Body of pancreas (tissue), 4 donors: ENCODE measurements at regions not wholly inside any gene's neighbourhood (a gene's known extent, or its start where the extent isn't known, plus 50 kb on each side); places are given as distances from the start of the nearest gene placed in this dataset.
"Not testable (repeated sequence)": the region's sequence is repeated elsewhere in the genome, so short reads cannot be mapped to it uniquely, and the experiment has no call there.

ENCODE experiments used
- ATAC-seq: fragments of 150-250 bp; one replicate; pipeline ENCODE4 v1.9.1; 2016
- DNase-seq, 4 donors: peaks; one replicate each; pipeline ENCODE4 v3.0.0-alpha.2; 2019
- H3K27ac ChIP-seq, 4 donors: fragments of 200-600 bp; sonication (generic); 1 replicate in 3 of 4; 2 replicates in 1 of 4; pipeline versions ENCODE4 v1.5.1 to v1.6.1; 2016 to 2019; ENCODE audit warnings: mild to moderate bottlenecking in 1 of 4, mixed read lengths in 1 of 4, moderate library complexity in 1 of 4
- H3K27me3 ChIP-seq, 2 donors: fragments of 200-600 bp; sonication (generic); one replicate each; pipeline ENCODE4 v1.6.0; 2016; ENCODE audit warnings: mild to moderate bottlenecking in 1 of 2
- H3K36me3 ChIP-seq, 2 donors: fragments of 200-600 bp; sonication (generic); replicated peaks in 1 of 2; 2 replicates each; pipeline ENCODE4 v1.5.1; 2016; ENCODE audit warnings: low read depth in 2 of 2; ENCODE audit not compliant: insufficient read depth in 1 of 2
- H3K4me1 ChIP-seq: fragments of 200-600 bp; sonication (generic); one replicate; pipeline ENCODE4 v1.6.0; 2016
- H3K4me3 ChIP-seq, 2 donors: fragments of 200-600 bp; sonication (generic); 1 replicate in 1 of 2; 2 replicates in 1 of 2; pipeline ENCODE4 v1.5.1; 2016 to 2019
- H3K9me3 ChIP-seq, 3 donors: fragments of 200-600 bp; sonication (generic); 1 replicate in 2 of 3; 2 replicates in 1 of 3; pipeline ENCODE4 v1.5.1; 2016
- POLR2A ChIP-seq, 3 donors: fragments of 450-650 bp; IDR thresholded peaks; one replicate each; pipeline ENCODE4 v1.6.1; 2016; ENCODE audit warnings: antibody characterized with exemption in 3 of 3, mild to moderate bottlenecking in 2 of 3
- WGBS, 2 donors: methylation state at CpG; one replicate each; pipeline ENCODE4 v1.1.5; 2017; 5-methylcytosine and 5-hydroxymethylcytosine counted together
- intact Hi-C: fragments of 100-400 bp; cut with DNase I; formaldehyde crosslinking; loops from one replicate; pipeline ENCODE4 v1.15.1; 2023
- TF ChIP-seq, protein P1 (sequence below), 7 experiments: fragments of 450-650 bp in 4 of 7; fragments of 200-600 bp in 3 of 7; sonication (generic) in 3 of 7; IDR thresholded peaks; one replicate each; pipeline ENCODE4 v1.5.1; 2016 to 2019; ENCODE audit warnings: antibody characterized with exemption in 7 of 7

DNA sequence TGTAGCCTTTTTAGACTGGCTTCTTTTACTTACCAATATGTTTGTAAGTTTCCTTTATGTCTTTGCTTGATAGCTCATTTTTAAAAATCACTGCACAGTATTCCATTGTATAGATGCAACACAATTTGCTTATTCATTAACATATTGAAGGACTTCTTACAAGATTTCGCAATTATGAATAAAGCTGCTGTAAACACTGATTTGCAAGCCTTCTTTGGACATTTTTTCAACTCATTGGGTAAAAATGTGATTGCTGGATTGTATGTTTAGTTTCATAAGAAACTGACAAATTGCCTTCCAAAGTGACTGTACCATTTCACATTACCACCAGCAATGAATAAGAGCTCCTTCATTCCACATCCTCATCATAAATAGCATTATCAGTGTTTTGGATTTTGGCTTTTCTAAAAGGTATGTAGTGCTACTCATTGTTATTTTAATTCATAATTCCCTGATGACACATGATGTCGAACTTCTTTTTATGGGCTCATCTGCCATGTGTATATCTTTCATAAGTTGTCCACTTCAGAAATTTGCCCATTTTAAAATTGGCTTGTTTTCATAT lies 80.7 kb downstream of the TFAP2B start:
- Histone ChIP-seq H3K27ac (no peak overlapping the region), H3K9me3 (no peaks in the 10 kb centered on the region), H3K27me3 (no peaks in the 10 kb centered on the region), H3K36me3 (no peaks in the 10 kb centered on the region), H3K4me3 (no peak overlapping the region), H3K4me1 (no peaks in the 10 kb centered on the region)
- ATAC-seq: no peak
- DNase-seq: no peak
- intact Hi-C loops: no loop called here
- TF ChIP-seq, protein P1, sequence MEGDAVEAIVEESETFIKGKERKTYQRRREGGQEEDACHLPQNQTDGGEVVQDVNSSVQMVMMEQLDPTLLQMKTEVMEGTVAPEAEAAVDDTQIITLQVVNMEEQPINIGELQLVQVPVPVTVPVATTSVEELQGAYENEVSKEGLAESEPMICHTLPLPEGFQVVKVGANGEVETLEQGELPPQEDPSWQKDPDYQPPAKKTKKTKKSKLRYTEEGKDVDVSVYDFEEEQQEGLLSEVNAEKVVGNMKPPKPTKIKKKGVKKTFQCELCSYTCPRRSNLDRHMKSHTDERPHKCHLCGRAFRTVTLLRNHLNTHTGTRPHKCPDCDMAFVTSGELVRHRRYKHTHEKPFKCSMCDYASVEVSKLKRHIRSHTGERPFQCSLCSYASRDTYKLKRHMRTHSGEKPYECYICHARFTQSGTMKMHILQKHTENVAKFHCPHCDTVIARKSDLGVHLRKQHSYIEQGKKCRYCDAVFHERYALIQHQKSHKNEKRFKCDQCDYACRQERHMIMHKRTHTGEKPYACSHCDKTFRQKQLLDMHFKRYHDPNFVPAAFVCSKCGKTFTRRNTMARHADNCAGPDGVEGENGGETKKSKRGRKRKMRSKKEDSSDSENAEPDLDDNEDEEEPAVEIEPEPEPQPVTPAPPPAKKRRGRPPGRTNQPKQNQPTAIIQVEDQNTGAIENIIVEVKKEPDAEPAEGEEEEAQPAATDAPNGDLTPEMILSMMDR (IDR thresholded peaks at IDR 0.05): no peak
- no peak for TF ChIP-seq POLR2A (IDR thresholded peaks at IDR 0.05)
- 61 to 63% methylated on average over 2 of the region's 2 CpGs for WGBS, 2 donors

- Histone ChIP-seq H3K9me3 (no peaks in the 10 kb centered on the region), H3K27me3 (no peaks in the 10 kb centered on the region), H3K36me3 (no peaks in the 10 kb centered on the region), H3K4me1 (no peaks in the 10 kb centered on the region), H3K27ac (no peak overlapping the region), H3K4me3 (no peak overlapping the region)
- ATAC-seq: no peak
- intact Hi-C loops: no loop called here
- no peak for DNase-seq
- no peak for TF ChIP-seq POLR2A (IDR thresholded peaks at IDR 0.05)
- TF ChIP-seq, protein P1 (IDR thresholded peaks at IDR 0.05): no peak
These were observed 83.6 kb downstream of the TFAP2B start for GRCh38 chr6:50902260-50902659.

GRCh38 chr6:50905297-50905696 lies 86.6 kb downstream of the TFAP2B start:
- DNase-seq: no peak
- TF ChIP-seq, protein P1 (IDR thresholded peaks at IDR 0.05): no peak
- TF ChIP-seq POLR2A (IDR thresholded peaks at IDR 0.05): no peak
- WGBS, 2 donors: 55 to 59% methylated on average over 5 of the region's 5 CpGs
- intact Hi-C loops: no loop called here
- Histone ChIP-seq H3K27me3 (no peaks in the 10 kb centered on the region), H3K27ac (no peak overlapping the region), H3K36me3 (no peaks in the 10 kb centered on the region), H3K4me1 (no peaks in the 10 kb centered on the region), H3K4me3 (no peak overlapping the region), H3K9me3 (no peaks in the 10 kb centered on the region)
- no peak for ATAC-seq

DNA sequence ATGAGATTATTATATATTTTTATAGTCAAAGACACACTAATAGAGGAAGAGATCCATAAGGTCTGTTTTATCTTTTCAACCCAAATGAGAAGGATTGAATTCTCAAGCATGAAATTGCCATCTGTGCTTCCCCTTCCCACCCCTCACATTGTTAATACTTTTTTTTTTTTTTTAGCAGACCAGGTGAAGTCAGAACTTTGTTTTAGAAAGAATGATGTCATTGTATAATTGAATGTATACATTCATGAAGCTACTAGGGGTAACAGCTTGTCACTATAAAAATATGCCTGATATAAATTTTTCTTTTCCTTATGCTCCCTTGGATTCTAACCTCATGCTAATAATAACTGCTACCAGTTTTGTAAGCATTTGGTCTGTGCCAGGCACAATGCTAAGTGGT lies 88.9 kb downstream of the TFAP2B start:
- ATAC-seq (no peak), DNase-seq (no peak)
- Histone ChIP-seq H3K27ac (no peak overlapping the region), H3K4me3 (no peak overlapping the region), H3K36me3 (no peaks in the 10 kb centered on the region), H3K9me3 (no peaks in the 10 kb centered on the region), H3K4me1 (no peaks in the 10 kb centered on the region), H3K27me3 (no peaks in the 10 kb centered on the region)
- TF ChIP-seq, protein P1 (IDR thresholded peaks at IDR 0.05): no peak
- no peak for TF ChIP-seq POLR2A (IDR thresholded peaks at IDR 0.05)
- intact Hi-C loops: no loop called here

DNA sequence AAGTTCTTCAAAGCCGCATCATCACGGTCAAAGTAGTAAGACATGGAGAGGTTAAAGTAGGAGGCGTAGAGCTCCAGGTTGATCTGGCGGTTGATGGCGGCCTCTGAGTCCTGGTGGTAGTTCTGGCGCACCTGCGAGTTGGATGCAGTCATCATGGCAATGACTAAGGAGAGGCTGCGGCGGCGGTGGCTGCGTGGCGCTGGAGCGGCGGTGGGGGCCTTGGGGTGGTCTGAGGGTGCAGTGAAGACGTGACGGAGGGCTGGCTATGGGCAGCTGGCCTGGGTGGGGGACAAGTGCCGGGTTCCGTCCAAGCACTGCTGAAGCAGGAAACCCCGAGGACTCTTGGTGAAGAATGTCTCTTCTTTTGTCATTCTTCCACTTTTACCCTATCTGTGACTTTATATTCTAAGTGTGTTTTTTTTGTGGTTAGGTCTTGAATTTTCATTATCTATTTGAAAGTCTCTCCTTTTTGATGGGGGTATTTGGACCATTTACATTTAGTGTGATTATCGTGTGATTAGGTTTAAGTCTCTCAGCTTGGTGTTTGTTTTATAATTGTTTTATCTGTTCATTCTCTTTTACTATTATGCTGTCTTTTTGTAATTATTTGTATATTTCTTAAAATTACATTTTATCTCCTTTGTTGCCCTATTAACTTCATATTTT lies 94.6 kb downstream of the TFAP2B start:
- Histone ChIP-seq H3K4me3 (no peak overlapping the region), H3K9me3 (no peaks in the 10 kb centered on the region), H3K27ac (no peak overlapping the region), H3K4me1 (no peaks in the 10 kb centered on the region), H3K36me3 (no peaks in the 10 kb centered on the region), H3K27me3 (no peaks in the 10 kb centered on the region)
- WGBS, 2 donors: 91 to 92% methylated on average over 20 of the region's 20 CpGs
- DNase-seq (no peak), ATAC-seq (no peak)
- intact Hi-C loops: no loop called here
- TF ChIP-seq, protein P1 (IDR thresholded peaks at IDR 0.05): no peak
- no peak for TF ChIP-seq POLR2A (IDR thresholded peaks at IDR 0.05)

DNA sequence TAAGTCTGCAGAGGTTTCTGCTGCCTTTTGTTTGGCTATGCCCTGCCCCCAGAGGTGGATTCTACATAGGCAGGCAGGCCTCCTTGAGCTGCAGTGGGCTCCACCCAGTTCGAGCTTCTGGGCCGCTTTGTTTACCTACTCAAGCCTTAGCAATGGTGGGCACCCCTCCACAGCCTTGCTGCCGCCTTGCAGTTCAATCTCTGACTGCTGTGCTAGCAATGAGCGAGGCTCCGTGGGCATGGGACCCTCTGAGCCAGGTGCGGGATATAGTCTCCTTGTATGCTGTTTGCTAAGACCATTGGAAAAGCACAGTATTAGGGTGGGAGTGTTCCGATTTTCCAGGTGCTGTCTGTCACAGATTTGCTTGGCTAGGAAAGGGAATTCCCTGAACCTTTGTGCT lies 102.7 kb downstream of the TFAP2B start:
- H3K4me1 ChIP-seq, ATAC-seq, H3K27ac ChIP-seq, DNase-seq, H3K4me3 ChIP-seq, intact Hi-C loops, H3K36me3 ChIP-seq, H3K27me3 ChIP-seq: not testable (repeated sequence)
- 85 to 95% methylated on average over 6 to 7 of the region's 7 CpGs for WGBS, 2 donors
- peaks cover 0 to 10% (median 0%) of the 10 kb centered on the region in 3 donors for H3K9me3 ChIP-seq
